HG02763 (cell line): ENCODE measurements at regions not wholly inside any gene's neighbourhood (a gene's known extent, or its start where the extent isn't known, plus 50 kb on each side); places are given as distances from the start of the nearest gene placed in this dataset.
"Not testable (repeated sequence)": the region's sequence is repeated elsewhere in the genome, so short reads cannot be mapped to it uniquely, and the experiment has no call there.

Experiments
- ATAC-seq: cut with Tn5 transposase; IDR thresholded peaks from one replicate; pipeline ENCODE4 v1.9.1; 2021; ENCODE audit warnings: mild to moderate bottlenecking, moderate library complexity; ENCODE audit not compliant: unreplicated experiment

- ATAC-seq: no peak
These were observed 181.9 kb upstream of the SLC38A2 start for GRCh38 chr12:46554460-46554859.

GRCh38 chr12:46553911-46554310 is 181.3 kb upstream of the SLC38A2 start:
- no peak for ATAC-seq

DNA sequence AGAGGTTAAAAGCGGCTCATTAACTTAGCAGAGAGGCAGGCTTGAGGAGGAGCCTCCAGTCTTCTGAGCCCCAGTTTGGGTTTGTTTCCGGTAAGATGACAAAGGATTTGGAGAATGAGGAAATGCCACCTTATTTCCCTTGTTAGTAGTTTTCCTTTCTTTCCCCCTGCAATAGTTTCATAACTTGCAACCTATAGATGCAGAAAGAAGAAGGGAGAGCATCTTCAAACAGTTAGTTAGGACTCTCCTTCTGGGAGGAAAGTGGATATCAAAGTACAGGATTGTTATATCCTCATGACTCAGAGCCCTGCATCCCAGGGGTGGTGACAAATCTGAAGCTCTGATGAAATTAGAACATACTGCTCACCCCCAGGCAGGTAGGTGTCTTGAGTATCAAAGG is 180.7 kb upstream of the SLC38A2 start:
- no peak for ATAC-seq

- ATAC-seq: no peak
These were observed 177.8 kb upstream of the SLC38A2 start for GRCh38 chr12:46550266-46550879.

DNA sequence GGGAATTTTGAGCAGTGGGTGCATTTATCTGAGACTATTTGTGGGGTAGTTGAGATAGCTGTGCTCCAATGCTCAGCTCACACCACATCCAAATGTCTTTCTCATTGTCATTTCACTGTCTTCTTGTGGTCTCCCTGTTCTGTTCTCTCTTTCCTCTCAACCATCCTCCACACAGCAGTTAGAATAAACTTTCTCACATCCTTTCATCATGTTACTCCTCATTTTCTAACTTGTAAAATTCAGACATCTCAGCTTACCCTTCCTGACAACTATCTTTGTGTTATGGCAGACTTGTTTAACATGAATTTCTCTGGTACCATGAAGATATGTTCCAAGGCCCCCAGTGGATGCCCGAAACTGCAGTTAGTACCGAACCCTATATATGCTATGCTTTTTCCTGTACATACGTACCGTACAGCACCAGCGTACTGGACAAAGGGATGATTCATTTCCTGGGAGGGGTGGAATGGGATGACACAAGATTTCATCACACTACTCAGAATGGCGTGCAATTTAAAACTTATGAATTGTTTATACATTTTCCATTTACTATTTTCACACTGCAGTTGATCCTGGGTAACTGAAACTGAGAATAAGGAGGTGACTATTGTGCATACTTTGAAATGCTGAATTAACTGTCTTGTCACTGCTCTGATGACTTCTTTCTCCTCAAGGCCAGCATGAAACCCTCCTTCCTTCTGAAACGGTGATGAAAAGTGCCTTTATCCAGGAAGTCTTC is 177.1 kb upstream of the SLC38A2 start:
- no peak for ATAC-seq

GRCh38 chr12:46548605-46549071 is 176.1 kb upstream of the SLC38A2 start:
- ATAC-seq: no peak

DNA sequence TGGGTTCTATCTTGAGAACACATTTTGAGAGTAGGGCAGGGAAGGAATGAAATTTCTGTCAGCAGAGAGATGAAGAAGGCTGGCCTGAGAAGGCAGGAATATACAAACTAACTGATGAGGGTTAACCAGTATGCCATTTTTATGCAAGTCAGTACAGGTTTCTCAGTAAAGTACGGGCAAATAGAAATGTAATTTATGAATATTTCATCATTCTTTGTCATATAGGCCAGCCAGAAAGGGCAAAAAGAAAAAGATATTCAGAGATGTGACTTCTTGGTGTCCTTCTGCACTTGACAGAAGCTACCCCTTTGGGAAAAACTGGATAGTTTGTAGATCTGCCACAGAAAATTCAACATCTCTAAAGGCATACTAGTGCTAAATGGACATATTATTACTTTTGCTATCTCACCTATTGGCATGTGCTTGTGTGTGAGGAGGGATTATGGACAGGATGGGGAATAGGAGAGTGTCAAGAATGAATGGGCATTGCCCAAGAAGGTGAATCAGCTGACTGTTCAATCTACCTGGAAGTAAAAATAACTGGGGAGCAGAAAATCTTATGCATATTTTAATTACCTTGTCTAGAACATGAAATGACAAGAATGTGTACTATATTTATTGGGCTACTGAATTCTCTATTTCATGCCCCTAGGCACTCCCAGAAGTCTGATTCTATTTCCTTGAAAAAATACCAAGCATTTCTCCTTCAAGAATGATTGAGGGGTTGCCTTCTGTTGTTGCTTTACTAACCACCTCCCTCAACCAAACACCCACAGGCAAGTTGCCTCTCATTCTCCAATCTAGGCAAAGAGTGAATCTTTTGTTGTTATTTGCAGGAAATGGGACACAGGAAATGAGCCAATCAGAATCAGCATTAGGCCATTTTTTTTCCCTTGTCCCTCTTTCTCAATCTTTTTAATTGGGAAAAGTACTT is 175.1 kb upstream of the SLC38A2 start:
- ATAC-seq: no peak

DNA sequence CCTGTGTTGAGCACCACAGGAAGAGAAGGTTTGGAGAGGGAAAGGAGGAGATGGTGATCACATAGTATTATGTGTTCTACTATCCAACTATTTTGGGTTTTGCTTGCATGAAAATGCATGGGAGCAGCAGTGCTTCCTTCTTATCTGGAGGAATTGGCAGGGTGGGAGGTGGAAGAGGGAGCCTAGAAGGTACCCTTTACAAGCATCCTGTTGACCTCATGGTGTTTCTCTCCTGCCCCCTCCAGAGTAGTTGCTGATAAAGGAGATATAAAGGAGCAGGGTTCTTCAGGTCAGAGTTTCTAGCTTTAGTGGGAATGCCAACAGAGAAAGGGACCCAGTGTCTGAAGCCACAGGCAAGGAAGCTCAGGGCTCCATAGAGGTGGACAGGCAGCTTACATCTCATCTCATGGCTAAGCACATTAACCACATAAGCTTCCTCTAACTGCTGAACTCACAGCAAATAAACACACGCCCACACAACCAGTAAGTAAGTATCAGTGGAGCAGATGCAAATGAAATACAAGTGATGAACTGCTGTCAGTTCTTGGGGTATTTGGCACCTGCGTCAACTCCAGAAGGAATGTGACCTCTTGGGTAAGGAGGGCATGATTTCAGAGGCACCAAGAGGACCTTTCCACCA is 174.2 kb upstream of the SLC38A2 start:
- peak; percentile 98 for ATAC-seq

DNA sequence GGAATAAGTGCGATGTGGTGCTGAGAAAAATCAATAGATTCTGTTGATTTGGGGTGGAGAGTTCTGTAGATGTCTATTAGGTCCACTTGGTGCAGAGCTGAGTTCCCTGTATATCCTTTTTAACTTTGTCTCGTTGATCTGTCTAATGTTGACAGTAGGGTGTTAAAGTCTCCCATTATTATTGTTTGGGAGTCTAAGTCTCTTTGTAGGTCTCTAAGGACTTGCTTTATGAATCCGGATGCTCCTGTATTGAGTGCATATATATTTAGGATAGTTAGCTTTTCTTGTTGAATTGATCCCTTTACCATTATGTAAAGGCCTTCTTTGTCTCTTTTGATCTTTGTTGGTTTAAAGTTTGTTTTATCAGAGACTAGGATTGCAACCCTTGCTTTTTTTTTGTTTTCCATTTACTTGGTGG is 170.8 kb upstream of the SLC38A2 start:
- ATAC-seq: not testable (repeated sequence)

- no peak for ATAC-seq
These were observed 166.4 kb upstream of the SLC38A2 start for GRCh38 chr12:46538976-46539375.

DNA sequence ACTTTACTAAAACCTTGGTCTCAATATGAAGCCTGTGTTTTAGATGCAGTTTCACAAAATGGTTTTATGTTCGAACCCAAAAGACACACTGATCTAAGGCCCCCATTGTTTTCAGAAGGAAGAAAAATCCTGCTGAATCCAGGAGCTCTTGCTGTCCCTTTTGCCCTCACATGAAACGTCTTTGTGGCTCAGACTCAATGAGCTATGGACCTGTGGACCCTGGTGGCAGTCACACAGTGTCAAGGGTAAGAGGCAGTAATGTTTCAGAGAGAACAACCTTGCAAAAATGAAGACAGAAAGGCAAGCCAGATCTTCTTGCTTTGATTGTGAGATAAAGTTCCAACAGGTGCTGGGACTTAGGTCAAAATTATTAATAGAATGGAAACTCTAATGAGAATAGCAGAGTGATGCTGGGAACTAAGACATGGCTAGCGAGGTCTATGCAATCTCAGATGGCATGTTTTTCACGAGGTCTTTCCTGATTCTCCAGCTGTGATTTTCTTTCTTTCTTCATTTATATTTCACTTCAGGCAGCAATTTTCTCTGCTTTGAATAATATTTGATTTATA is 164.9 kb upstream of the SLC38A2 start:
- no peak for ATAC-seq

DNA sequence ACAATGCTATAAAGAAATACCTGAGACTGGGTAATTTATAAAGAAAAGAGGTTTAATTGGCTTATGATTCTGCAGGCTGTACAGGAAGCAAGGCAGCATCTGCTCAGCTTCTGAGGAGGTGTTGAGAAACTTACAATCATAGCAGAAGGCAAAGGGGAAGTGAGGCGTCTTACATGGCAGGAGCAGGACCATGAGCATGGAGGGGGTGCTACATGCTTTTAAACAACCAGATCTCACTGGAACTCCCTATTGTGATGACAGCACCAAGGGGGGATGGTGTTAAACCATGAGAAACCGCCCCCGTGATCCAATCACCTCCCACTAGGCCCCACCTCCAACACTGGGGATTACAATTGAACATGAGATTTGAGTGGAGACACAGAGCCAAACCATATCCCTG is 163.7 kb upstream of the SLC38A2 start:
- peak; percentile 56 for ATAC-seq

DNA sequence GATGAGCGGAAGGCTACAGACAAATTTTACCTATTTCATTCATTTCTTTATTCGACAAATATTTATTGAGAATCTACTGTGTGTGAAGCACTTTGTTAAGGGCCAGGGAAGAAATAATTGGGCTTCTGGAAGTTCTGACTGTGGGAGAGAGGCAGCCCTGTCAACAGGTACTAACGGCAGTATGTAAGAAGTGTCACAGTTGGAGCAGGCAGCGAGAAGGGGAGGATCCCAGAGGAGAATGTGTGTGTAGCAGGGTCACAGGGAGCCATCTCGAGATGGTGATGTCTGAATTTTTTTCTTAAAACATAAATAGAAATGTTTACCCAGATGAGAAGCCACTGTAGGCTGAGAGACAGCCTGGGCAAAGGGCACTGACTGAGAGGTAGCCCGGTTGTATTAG is 163.3 kb upstream of the SLC38A2 start:
- ATAC-seq: no peak

GRCh38 chr12:46535376-46535775 is 162.8 kb upstream of the SLC38A2 start:
- ATAC-seq: no peak

DNA sequence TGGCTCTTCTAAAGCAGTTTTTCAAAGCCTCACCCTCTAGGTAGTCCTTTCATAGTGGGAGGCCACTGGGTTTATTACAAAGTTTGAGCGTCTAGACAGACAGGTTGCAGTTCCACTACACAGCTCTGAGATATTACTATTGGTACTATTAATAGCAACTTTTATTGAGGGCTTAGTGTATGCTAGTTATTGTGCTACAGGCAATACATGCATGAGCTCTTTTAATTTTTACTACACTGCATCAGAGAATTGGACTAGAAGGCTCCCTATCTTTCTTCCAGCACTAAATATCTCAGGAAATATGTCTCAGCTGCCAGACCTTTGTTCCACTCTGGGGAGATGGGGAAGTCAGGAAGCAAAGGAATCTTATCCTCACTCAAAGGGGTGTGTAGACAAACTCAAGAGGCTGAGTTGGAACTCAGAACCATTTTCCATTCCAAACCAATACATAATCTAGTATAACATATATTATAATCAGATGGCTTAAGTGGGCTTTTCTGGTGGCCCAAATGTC is 161.8 kb upstream of the SLC38A2 start:
- no peak for ATAC-seq

GRCh38 chr12:46533723-46534122 is 161.2 kb upstream of the SLC38A2 start:
- ATAC-seq: no peak

- ATAC-seq: no peak
These were observed 159.2 kb upstream of the SLC38A2 start for GRCh38 chr12:46531804-46532203.

GRCh38 chr12:46531059-46531785 is 158.6 kb upstream of the SLC38A2 start:
- ATAC-seq: no peak

DNA sequence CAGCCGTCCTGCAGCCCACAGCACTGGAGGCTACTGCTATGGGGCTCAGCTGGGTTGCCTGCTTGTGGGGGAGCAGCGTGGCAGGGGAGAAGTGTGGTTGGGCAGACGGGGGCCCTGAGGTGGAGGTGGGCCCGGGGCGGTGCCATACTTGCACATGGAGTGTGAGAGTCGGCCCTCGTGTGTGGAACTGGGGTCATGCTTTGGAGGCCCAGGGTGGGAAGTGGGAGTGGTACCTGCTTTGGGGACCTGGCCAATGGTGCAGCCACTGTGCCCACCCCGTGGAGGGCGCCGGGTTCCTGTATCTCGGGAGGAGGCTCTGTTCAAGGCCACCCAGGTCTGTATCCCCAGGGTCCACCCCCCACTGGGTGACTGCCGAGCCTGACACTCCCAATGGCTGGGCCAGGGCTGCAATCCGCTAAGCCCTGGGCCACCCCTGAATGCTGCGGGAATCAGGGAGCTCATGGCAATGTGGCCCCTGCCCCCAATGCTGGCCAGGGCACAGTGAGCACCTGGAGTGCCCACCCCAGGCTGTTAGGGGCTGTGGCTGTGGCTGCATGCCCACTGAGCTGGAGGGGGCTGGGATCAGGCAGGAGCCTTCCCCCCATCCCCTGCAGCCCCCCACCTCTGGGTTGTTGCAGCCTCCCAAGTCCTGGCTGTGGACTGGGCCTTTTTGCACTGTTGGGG is 157.9 kb upstream of the SLC38A2 start:
- ATAC-seq: no peak
